HCT116 (cell line): ENCODE measurements at regions not wholly inside any gene's neighbourhood (a gene's known extent, or its start where the extent isn't known, plus 50 kb on each side); places are given as distances from the start of the nearest gene placed in this dataset.

Source experiments
- ATAC-seq: fragments of 200-7000 bp; cut with Tn5 transposase; 2 replicates; pipeline ENCODE4 v1.9.1; 2020; ENCODE audit warnings: mild to moderate bottlenecking, moderate library complexity
- BruUV-seq: library from RNA; stranded (reverse); fragments of 400-500 nt; replicated peaks from 2 replicates; lab custom pipeline; 2021; lab: Mats Ljungman, UMichigan
- CTCF ChIA-PET: fragments of 300-600 bp; sonication (Branson Sonifier 250); formaldehyde crosslinking; loops from one replicate; lab custom pipeline; 2021; ENCODE audit warnings: antibody characterized with exemption; lab: Charles Lee
- POLR2A ChIA-PET: fragments of 300-600, 350-600 bp; sonication (Branson Sonifier 250); formaldehyde crosslinking; loops from one replicate; lab custom pipeline; 2021; ENCODE audit warnings: antibody characterized with exemption; lab: Charles Lee
- RAD21 ChIA-PET, 2 experiments: fragments of 300-600 bp; sonication (Branson Sonifier 250); formaldehyde crosslinking; loops; one replicate each; lab custom pipeline; 2023; ENCODE audit warnings: low total read pairs in 2 of 2; ENCODE audit not compliant: uncharacterized antibody in 2 of 2, unreplicated experiment in 2 of 2, low non-redundant PET in 1 of 2; lab: Charles Lee
- DNase-seq: peaks from one replicate; pipeline ENCODE4 v3.0.0-alpha.2; 2010; ENCODE audit warnings: low read depth, low spot score
- H2AFZ ChIP-seq: fragments of 200-600 bp; shearing (Covaris generic), sonication (generic); 2 replicates; pipeline ENCODE4 v1.6.1; 2017; ENCODE audit warnings: low read depth, mixed run types, mixed read lengths, antibody characterized with exemption, low read length; ENCODE audit not compliant: poor library complexity, severe bottlenecking
- H3K27ac ChIP-seq: 2 replicates; pipeline ENCODE4 v1.5.1; 2012; ENCODE audit warnings: low read depth, low read length
- H3K27me3 ChIP-seq: fragments of 200-600 bp; sonication (generic); 2 replicates; pipeline ENCODE4 v1.6.1; 2016; ENCODE audit warnings: mixed run types, low read length, mixed read lengths; ENCODE audit not compliant: insufficient read depth
- H3K36me3 ChIP-seq, 2 experiments: fragments of 200-500 bp in 1 of 2; fragments of 200-600 bp in 1 of 2; sonication (Bioruptor generic) in 1 of 2; sonication (generic) in 1 of 2; 2 replicates each; pipeline versions ENCODE4 v1.5.1 to v1.6.1; 2014 to 2016; ENCODE audit warnings: low read length in 2 of 2, inconsistent platforms in 1 of 2, mixed read lengths in 1 of 2, mixed run types in 1 of 2; ENCODE audit not compliant: insufficient read depth in 2 of 2, control insufficient read depth in 1 of 2
- H3K4me1 ChIP-seq, 2 experiments: fragments of 200-600 bp in 1 of 2; sonication (generic) in 1 of 2; 2 replicates each; pipeline versions ENCODE4 v1.5.1 to v1.6.1; 2012 to 2017; ENCODE audit warnings: low read length in 2 of 2, inconsistent platforms in 1 of 2, mild to moderate bottlenecking in 1 of 2, mixed read lengths in 1 of 2, mixed run types in 1 of 2, moderate library complexity in 1 of 2; ENCODE audit not compliant: insufficient read depth in 2 of 2, control insufficient read depth in 1 of 2
- H3K4me2 ChIP-seq: fragments of 200-600 bp; sonication (generic); 2 replicates; pipeline ENCODE4 v1.6.1; 2017; ENCODE audit warnings: mixed run types, low read length, mixed read lengths
- H3K4me3 ChIP-seq, 2 experiments: fragments of 200-600 bp in 1 of 2; sonication (generic) in 1 of 2; replicated peaks in 1 of 2; 2 replicates each; pipeline ENCODE4 v1.5.1; 2011 to 2016; ENCODE audit warnings: low read length in 2 of 2, control low read depth in 1 of 2, low read depth in 1 of 2, mild to moderate bottlenecking in 1 of 2, mixed read lengths in 1 of 2, mixed run types in 1 of 2
- H3K79me2 ChIP-seq: fragments of 200-600 bp; sonication (generic); 2 replicates; pipeline ENCODE4 v1.6.1; 2017; ENCODE audit warnings: mild to moderate bottlenecking, mixed run types, low read length, moderate library complexity, mixed read lengths; ENCODE audit not compliant: insufficient read depth
- H3K9ac ChIP-seq: fragments of 200-600 bp; sonication (generic); 2 replicates; pipeline ENCODE4 v1.6.1; 2016; ENCODE audit warnings: low read length, mixed read lengths
- H3K9me2 ChIP-seq: fragments of 200-600 bp; sonication (generic), shearing (Covaris generic); 2 replicates; pipeline ENCODE4 v1.6.1; 2017; ENCODE audit warnings: mixed run types, mild to moderate bottlenecking, moderate library complexity; ENCODE audit not compliant: insufficient read depth
- H3K9me3 ChIP-seq, 2 experiments: fragments of 200-500 bp in 1 of 2; fragments of 200-600 bp in 1 of 2; sonication (Bioruptor generic) in 1 of 2; sonication (generic) in 1 of 2; 2 replicates each; pipeline ENCODE4 v1.6.1; 2014 to 2017; ENCODE audit warnings: low read length in 2 of 2, mixed read lengths in 2 of 2, inconsistent platforms in 1 of 2, low read depth in 1 of 2, mild to moderate bottlenecking in 1 of 2, mixed run types in 1 of 2, moderate library complexity in 1 of 2; ENCODE audit not compliant: control insufficient read depth in 1 of 2, insufficient read depth in 1 of 2
- H4K20me1 ChIP-seq: fragments of 200-600 bp; sonication (generic), shearing (Covaris generic); 2 replicates; pipeline ENCODE4 v1.6.1; 2017; ENCODE audit warnings: mixed run types, mild to moderate bottlenecking, moderate library complexity; ENCODE audit not compliant: insufficient read depth
- CEBPB ChIP-seq: IDR thresholded peaks from 2 replicates; pipeline ENCODE4 v1.6.1; 2012; ENCODE audit warnings: low read depth
- ELF1 ChIP-seq: IDR thresholded peaks from 2 replicates; pipeline ENCODE4 v1.6.1; 2012; ENCODE audit warnings: low read depth, borderline replicate concordance
- EZH2 ChIP-seq: fragments of 200-600 bp; sonication (generic); IDR thresholded peaks from 2 replicates; pipeline ENCODE4 v1.6.1; 2017; ENCODE audit warnings: antibody characterized with exemption, mixed run types
- EZH2phosphoT487 ChIP-seq: fragments of 200-600 bp; IDR thresholded peaks from 2 replicates; pipeline ENCODE4 v1.6.1; 2018; ENCODE audit warnings: antibody characterized with exemption, borderline replicate concordance
- FOSL1 ChIP-seq: IDR thresholded peaks from 2 replicates; pipeline ENCODE4 v1.6.1; 2012; ENCODE audit warnings: low read depth
- POLR2A ChIP-seq: IDR thresholded peaks from 2 replicates; pipeline ENCODE4 v1.7.0; 2011; ENCODE audit warnings: borderline replicate concordance; ENCODE audit not compliant: insufficient read depth, insufficient read length; ENCODE audit errors: extremely low read depth
- POLR2AphosphoS5 ChIP-seq: IDR thresholded peaks from 2 replicates; pipeline ENCODE4 v1.6.1; 2011; ENCODE audit warnings: mild to moderate bottlenecking, low read depth, low read length, moderate library complexity
- RAD21 ChIP-seq: IDR thresholded peaks from 2 replicates; pipeline ENCODE4 v1.6.1; 2012; ENCODE audit warnings: low read depth, mild to moderate bottlenecking
- TCF7L2 ChIP-seq: IDR thresholded peaks from 2 replicates; pipeline ENCODE4 v1.7.0; 2011; ENCODE audit warnings: borderline replicate concordance, inconsistent platforms; ENCODE audit not compliant: insufficient read depth, insufficient read length; ENCODE audit errors: extremely low read depth
- ZFX ChIP-seq: fragments of 450-650 bp; IDR thresholded peaks from 2 replicates; pipeline ENCODE4 v1.6.1; 2017
- ZNF274 ChIP-seq: fragments of 200-500 bp; sonication (Bioruptor generic); IDR thresholded peaks from 2 replicates; pipeline ENCODE4 v1.6.1; 2014; ENCODE audit warnings: mild to moderate bottlenecking, low read depth, low read length, inconsistent platforms
- intact Hi-C: fragments of 100-400 bp; cut with micrococcal nuclease; formaldehyde crosslinking; loops from 2 replicates; pipeline ENCODE4 v1.10.0; 2022
- TF ChIP-seq, protein P1 (sequence below), 3 experiments: fragments of 200-600 bp in 1 of 3; sonication (generic) in 1 of 3; IDR thresholded peaks in 2 of 3; conservative IDR thresholded peaks in 1 of 3; 2 replicates each; pipeline ENCODE4 v1.5.1; 2012 to 2017; ENCODE audit warnings: low read depth in 2 of 3, low read length in 2 of 3, antibody characterized with exemption in 1 of 3, borderline replicate concordance in 1 of 3, control low read depth in 1 of 3, mild to moderate bottlenecking in 1 of 3, mixed read lengths in 1 of 3, mixed run types in 1 of 3, moderate library complexity in 1 of 3; ENCODE audit not compliant: insufficient read depth in 1 of 3
- TF ChIP-seq, protein P2 (sequence below): IDR thresholded peaks from 2 replicates; pipeline ENCODE4 v1.6.1; 2012

DNA sequence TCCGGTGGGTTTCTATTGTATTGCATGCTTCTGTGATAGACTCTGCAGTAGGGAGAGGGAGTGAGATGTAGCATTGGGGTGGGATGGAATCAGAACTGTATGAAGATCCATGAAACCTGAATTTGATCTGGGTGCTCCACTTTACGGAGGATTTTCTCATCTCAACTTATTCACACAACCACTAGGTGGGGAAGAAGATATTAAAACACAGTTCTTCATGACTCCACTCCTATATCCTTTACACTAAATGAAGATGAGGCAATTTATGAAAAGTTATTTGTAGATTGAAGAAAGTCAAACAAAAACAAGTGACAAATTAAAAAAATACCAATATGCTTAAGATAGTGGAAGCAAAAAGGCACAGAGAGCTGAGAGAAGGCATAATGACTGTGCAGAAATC, 92.6 kb upstream of the PDGFD start:
- DNase-seq: no peak
- intact Hi-C loops: loop anchor here (1.0 to 10.0 kb wide), 2 partner anchors 572 to 1606 kb away; no protein-coding TSS in a partner anchor

DNA sequence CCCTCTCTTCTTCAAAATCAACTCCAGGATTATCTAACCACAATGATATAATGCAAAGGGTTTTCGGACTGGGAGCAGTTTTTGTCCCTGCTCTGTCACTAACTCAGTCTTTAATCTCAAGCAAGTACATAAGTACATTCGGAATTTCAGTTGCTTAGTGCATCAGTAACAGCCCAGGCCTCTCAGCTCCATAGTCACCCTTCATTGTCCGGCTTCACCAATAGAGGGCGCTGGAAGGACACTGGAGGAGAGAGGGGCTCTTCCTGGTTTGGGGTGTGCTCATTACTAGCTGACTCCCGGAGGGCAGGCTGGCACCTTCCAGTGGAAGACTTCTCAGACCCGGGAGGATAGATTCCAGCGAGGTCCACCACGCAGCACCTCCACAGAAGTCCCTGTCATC, 90.4 kb upstream of the PDGFD start:
- no peak overlapping the region for H3K4me2 ChIP-seq
- ChIA-PET RAD21 (interaction anchor here in 1 of 2 experiments (0.6 kb wide), 1 partner anchor 1052 kb away, joined by 4 read pairs; no protein-coding TSS in a partner anchor), CTCF (interaction anchor here (0.5 to 1.3 kb wide), 14 partner anchors 8 to 1608 kb away, joined by 3 to 19 read pairs (median 4); no protein-coding TSS in a partner anchor)
- H3K9ac ChIP-seq: no peak overlapping the region
- H3K79me2 ChIP-seq: no peaks in the 10 kb centered on the region
- ATAC-seq: peak; percentile 100
- no peak for TF ChIP-seq POLR2A
- no peak for TF ChIP-seq FOSL1
- TF ChIP-seq, protein P1, sequence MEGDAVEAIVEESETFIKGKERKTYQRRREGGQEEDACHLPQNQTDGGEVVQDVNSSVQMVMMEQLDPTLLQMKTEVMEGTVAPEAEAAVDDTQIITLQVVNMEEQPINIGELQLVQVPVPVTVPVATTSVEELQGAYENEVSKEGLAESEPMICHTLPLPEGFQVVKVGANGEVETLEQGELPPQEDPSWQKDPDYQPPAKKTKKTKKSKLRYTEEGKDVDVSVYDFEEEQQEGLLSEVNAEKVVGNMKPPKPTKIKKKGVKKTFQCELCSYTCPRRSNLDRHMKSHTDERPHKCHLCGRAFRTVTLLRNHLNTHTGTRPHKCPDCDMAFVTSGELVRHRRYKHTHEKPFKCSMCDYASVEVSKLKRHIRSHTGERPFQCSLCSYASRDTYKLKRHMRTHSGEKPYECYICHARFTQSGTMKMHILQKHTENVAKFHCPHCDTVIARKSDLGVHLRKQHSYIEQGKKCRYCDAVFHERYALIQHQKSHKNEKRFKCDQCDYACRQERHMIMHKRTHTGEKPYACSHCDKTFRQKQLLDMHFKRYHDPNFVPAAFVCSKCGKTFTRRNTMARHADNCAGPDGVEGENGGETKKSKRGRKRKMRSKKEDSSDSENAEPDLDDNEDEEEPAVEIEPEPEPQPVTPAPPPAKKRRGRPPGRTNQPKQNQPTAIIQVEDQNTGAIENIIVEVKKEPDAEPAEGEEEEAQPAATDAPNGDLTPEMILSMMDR (IDR thresholded peaks at IDR 0.05 in 2 of 3, conservative IDR thresholded peaks at IDR 0.05 in 1 of 3; ENCODE audit: borderline replicate concordance in 1 of 3, insufficient read depth in 1 of 3, low read depth in 2 of 3, low read length in 2 of 3): peak; percentile 56 to 93 (median 87); a peak in 5 of 6 replicates
- TF ChIP-seq ZFX: no peak
- TF ChIP-seq ZNF274: no peak
- TF ChIP-seq RAD21: peak; percentile 80
- TF ChIP-seq, protein P2, sequence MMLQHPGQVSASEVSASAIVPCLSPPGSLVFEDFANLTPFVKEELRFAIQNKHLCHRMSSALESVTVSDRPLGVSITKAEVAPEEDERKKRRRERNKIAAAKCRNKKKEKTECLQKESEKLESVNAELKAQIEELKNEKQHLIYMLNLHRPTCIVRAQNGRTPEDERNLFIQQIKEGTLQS: no peak
- peak; percentile 40 for TF ChIP-seq ELF1
- TF ChIP-seq EZH2: no peak
- no peak for TF ChIP-seq POLR2AphosphoS5
- TF ChIP-seq, all 23 proteins: peak for 3
- DNase-seq: peak; percentile 46
- Histone ChIP-seq H3K4me1 (no peaks in the 10 kb centered on the region), H3K27me3 (no peaks in the 10 kb centered on the region), H3K27ac (no peak overlapping the region), H4K20me1 (no peaks in the 10 kb centered on the region), H2AFZ (peak overlapping the region; percentile 36), H3K9me2 (no peaks in the 10 kb centered on the region), H3K9me3 (no peaks in the 10 kb centered on the region), H3K36me3 (no peaks in the 10 kb centered on the region), H3K4me3 (no peak overlapping the region)
- intact Hi-C loops: loop anchor here (10.0 kb wide), 1 partner anchor 570 kb away; no protein-coding TSS in a partner anchor
- no TSS peak for BruUV-seq
- POLR2A ChIA-PET: no interaction called here

More for the DNA sequence above, 92.6 kb upstream of the PDGFD start:
- no peaks in the 10 kb centered on the region for H3K79me2 ChIP-seq
- TF ChIP-seq CEBPB (no peak), RAD21 (peak; percentile 48), TCF7L2 (no peak), EZH2phosphoT487 (no peak)
- TF ChIP-seq, protein P1 (IDR thresholded peaks at IDR 0.05 in 2 of 3, conservative IDR thresholded peaks at IDR 0.05 in 1 of 3; ENCODE audit: borderline replicate concordance in 1 of 3, insufficient read depth in 1 of 3, low read depth in 2 of 3, low read length in 2 of 3): peak; percentile 18 to 32 (median 19); a peak in 4 of 6 replicates
- TF ChIP-seq, all 23 proteins: peak for 2
- Histone ChIP-seq H3K27me3 (no peaks in the 10 kb centered on the region), H3K9me3 (no peaks in the 10 kb centered on the region), H3K27ac (no peak overlapping the region), H3K9me2 (no peaks in the 10 kb centered on the region), H3K36me3 (no peaks in the 10 kb centered on the region), H3K4me3 (no peak overlapping the region), H3K9ac (no peak overlapping the region), H3K4me2 (no peak overlapping the region), H3K4me1 (no peaks in the 10 kb centered on the region), H2AFZ (no peak overlapping the region), H4K20me1 (no peaks in the 10 kb centered on the region)
- BruUV-seq: no TSS peak
- ChIA-PET POLR2A (no interaction called here), RAD21 (no interaction called here), CTCF (interaction anchor here (1.0 to 1.5 kb wide), 3 partner anchors 17 to 1607 kb away, joined by 3 to 12 read pairs (median 3); no protein-coding TSS in a partner anchor)
- ATAC-seq: 0 out of 2 replicates have a peak, but pooled peaks have one; percentile 37
